HG03064 (cell line): ENCODE measurements at regions not wholly inside any gene's neighbourhood (a gene's known extent, or its start where the extent isn't known, plus 50 kb on each side); places are given as distances from the start of the nearest gene placed in this dataset.

ENCODE experiments used
- ATAC-seq: cut with Tn5 transposase; IDR thresholded peaks from one replicate; pipeline ENCODE4 v1.9.1; 2021; ENCODE audit warnings: low read depth; ENCODE audit not compliant: unreplicated experiment

- ATAC-seq, result no peak
Observed at GRCh38 chr4:24637173-24637572, 52.8 kb upstream of the DHX15 start.

- no peak for ATAC-seq
Observed at GRCh38 chr4:24638396-24638875, 54.1 kb upstream of the DHX15 start.

GRCh38 chr4:24639714-24640113 is 55.4 kb upstream of the DHX15 start:
- no peak for ATAC-seq

GRCh38 chr4:24640366-24640765 is 56.0 kb upstream of the DHX15 start:
- ATAC-seq, result no peak

- ATAC-seq, result no peak
Observed at GRCh38 chr4:24642981-24643547, 58.7 kb upstream of the DHX15 start.

- no peak for ATAC-seq
Observed at GRCh38 chr4:24643774-24644520, 59.6 kb upstream of the DHX15 start.

- no peak for ATAC-seq
Observed at GRCh38 chr4:24644983-24645764, 60.8 kb upstream of the DHX15 start.

GRCh38 chr4:24645765-24646550 is 61.6 kb upstream of the DHX15 start:
- ATAC-seq, result no peak

GRCh38 chr4:24646798-24647460 is 62.6 kb upstream of the DHX15 start:
- no peak for ATAC-seq

- no peak for ATAC-seq
Observed at GRCh38 chr4:24650849-24651640, 66.7 kb upstream of the DHX15 start.

GRCh38 chr4:24655326-24655725 is 71.0 kb upstream of the DHX15 start:
- no peak for ATAC-seq

- no peak for ATAC-seq
Observed at GRCh38 chr4:24655971-24656370, 71.6 kb upstream of the DHX15 start.

- no peak for ATAC-seq
Observed at GRCh38 chr4:24656906-24657305, 72.6 kb upstream of the DHX15 start.

GRCh38 chr4:24657768-24658617 is 73.6 kb upstream of the DHX15 start:
- peak; percentile 98 for ATAC-seq

- ATAC-seq, result no peak
Observed at GRCh38 chr4:24659241-24659961, 75.0 kb upstream of the DHX15 start.

GRCh38 chr4:24662056-24662455 is 77.7 kb upstream of the DHX15 start:
- no peak for ATAC-seq

- ATAC-seq, result no peak
Observed at GRCh38 chr4:24662542-24662941, 78.2 kb upstream of the DHX15 start.

- ATAC-seq, result no peak
Observed at GRCh38 chr4:24664956-24665355, 80.6 kb upstream of the DHX15 start.
